ENCODE measurements at regions not wholly inside any gene's neighbourhood (a gene's known extent, or its start where the extent isn't known, plus 50 kb on each side); places are given as distances from the start of the nearest gene placed in this dataset.

- Mint-ChIP-seq H3K27me3 (ENCODE audit: low read depth) (peaks cover 4% of the 10 kb centered on the region), H3K27ac (no peak overlapping the region), H3K36me3 (ENCODE audit: low read depth) (no peaks in the 10 kb centered on the region), H3K4me1 (peaks cover 7% of the 10 kb centered on the region), H3K9me3 (peaks cover 2% of the 10 kb centered on the region), H3K4me3 (no peak overlapping the region)
- TF ChIP-seq CTCF (IDR thresholded peaks at IDR 0.05; ENCODE audit: unreplicated experiment in 3 of 3), result no peak
Measured at GRCh38 chr6:141701732-141702131, 431.0 kb upstream of the GJE1 start.

- Mint-ChIP-seq H3K36me3 (ENCODE audit: low read depth) (no peaks in the 10 kb centered on the region), H3K4me1 (peaks cover 7% of the 10 kb centered on the region), H3K27me3 (ENCODE audit: low read depth) (peaks cover 4% of the 10 kb centered on the region), H3K27ac (peak overlapping the region in 2 of 3 experiments; percentile 1 to 55), H3K4me3 (no peak overlapping the region), H3K9me3 (peaks cover 2% of the 10 kb centered on the region)
- TF ChIP-seq CTCF (IDR thresholded peaks at IDR 0.05; ENCODE audit: unreplicated experiment in 3 of 3), result no peak
Measured at GRCh38 chr6:141700819-141701218, 431.9 kb upstream of the GJE1 start.

GRCh38 chr6:141688916-141689315 lies 443.8 kb upstream of the GJE1 start:
- no peaks in the 10 kb centered on the region for H3K4me1 Mint-ChIP-seq
- no peaks in the 10 kb centered on the region for H3K27me3 Mint-ChIP-seq (ENCODE audit: low read depth)
- no peak overlapping the region for H3K27ac Mint-ChIP-seq
- H3K4me3 Mint-ChIP-seq, result no peak overlapping the region
- no peaks in the 10 kb centered on the region for H3K36me3 Mint-ChIP-seq (ENCODE audit: low read depth)
- H3K9me3 Mint-ChIP-seq, result no peaks in the 10 kb centered on the region
- TF ChIP-seq CTCF (IDR thresholded peaks at IDR 0.05; ENCODE audit: unreplicated experiment in 3 of 3), result no peak

GRCh38 chr6:141685416-141685815 lies 447.3 kb upstream of the GJE1 start:
- H3K27ac Mint-ChIP-seq, result no peak overlapping the region
- no peaks in the 10 kb centered on the region for H3K4me1 Mint-ChIP-seq
- no peaks in the 10 kb centered on the region for H3K36me3 Mint-ChIP-seq (ENCODE audit: low read depth)
- TF ChIP-seq CTCF (IDR thresholded peaks at IDR 0.05; ENCODE audit: unreplicated experiment in 3 of 3), result no peak
- no peaks in the 10 kb centered on the region for H3K9me3 Mint-ChIP-seq
- no peak overlapping the region for H3K4me3 Mint-ChIP-seq
- H3K27me3 Mint-ChIP-seq (ENCODE audit: low read depth), result no peaks in the 10 kb centered on the region

- no peaks in the 10 kb centered on the region for H3K4me1 Mint-ChIP-seq
- no peak overlapping the region for H3K27ac Mint-ChIP-seq
- no peaks in the 10 kb centered on the region for H3K9me3 Mint-ChIP-seq
- TF ChIP-seq CTCF (IDR thresholded peaks at IDR 0.05; ENCODE audit: unreplicated experiment in 3 of 3), result no peak
- H3K36me3 Mint-ChIP-seq (ENCODE audit: low read depth), result no peaks in the 10 kb centered on the region
- H3K27me3 Mint-ChIP-seq (ENCODE audit: low read depth), result no peaks in the 10 kb centered on the region
- no peak overlapping the region for H3K4me3 Mint-ChIP-seq
Measured at GRCh38 chr6:141682391-141682790, 450.3 kb upstream of the GJE1 start.

GRCh38 chr6:141677598-141678211 lies 455.0 kb upstream of the GJE1 start:
- Mint-ChIP-seq H3K27me3 (ENCODE audit: low read depth) (no peaks in the 10 kb centered on the region), H3K36me3 (ENCODE audit: low read depth) (no peaks in the 10 kb centered on the region)

More at GRCh38 chr6:141677598-141678211, 455.0 kb upstream of the GJE1 start:
- H3K4me1 Mint-ChIP-seq, result no peaks in the 10 kb centered on the region
- H3K9me3 Mint-ChIP-seq, result no peaks in the 10 kb centered on the region
- peak; percentile 54 to 68 (median 68) for TF ChIP-seq CTCF (IDR thresholded peaks at IDR 0.05; ENCODE audit: unreplicated experiment in 3 of 3)
- no peak overlapping the region for H3K27ac Mint-ChIP-seq
- no peak overlapping the region for H3K4me3 Mint-ChIP-seq

All from nephron (organoid).